ENCODE measurements at regions not wholly inside any gene's neighbourhood (a gene's known extent, or its start where the extent isn't known, plus 50 kb on each side); places are given as distances from the start of the nearest gene placed in this dataset.

DNA sequence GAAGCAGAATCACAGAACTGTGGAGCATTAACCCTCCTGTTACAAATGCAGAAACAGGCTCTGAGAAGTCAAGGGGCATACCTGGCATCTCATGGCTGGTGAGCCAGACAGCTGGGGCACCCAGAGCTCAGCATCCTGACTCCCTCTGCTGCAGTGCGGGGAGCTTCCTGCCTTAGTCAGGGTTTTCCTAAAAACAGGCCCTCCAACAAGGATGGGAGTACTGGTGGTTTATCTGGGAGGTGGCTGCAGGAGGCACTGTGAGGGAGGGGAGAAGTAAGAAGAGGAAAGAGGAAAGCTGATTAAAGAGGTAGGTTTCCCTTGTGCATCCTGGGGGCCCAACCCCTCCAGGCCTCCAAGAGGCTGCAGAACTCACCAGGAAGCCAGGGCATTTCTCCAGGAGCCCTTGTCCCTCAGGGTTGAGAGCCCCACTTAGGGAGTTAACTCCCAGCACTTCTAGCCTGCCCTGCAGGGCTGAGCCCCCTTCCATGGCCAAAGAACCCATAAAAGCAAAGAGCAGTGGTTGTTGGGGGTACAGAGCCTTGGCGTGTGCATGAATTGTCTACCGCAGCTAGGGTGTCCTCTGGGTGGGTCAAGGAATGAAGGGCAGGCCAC lies 261.5 kb upstream of the RPL38 start:
- Histone ChIP-seq H3K4me3 (no peak overlapping the region), H3K27me3 (peaks cover 0 to 28% (median 5%) of the 10 kb centered on the region in 9 donors), H3K9me3 (no peaks in the 10 kb centered on the region), H3K27ac (no peak overlapping the region), H3K4me1 (no peaks in the 10 kb centered on the region), H3K36me3 (no peaks in the 10 kb centered on the region)
- intact Hi-C loops (cut with DNase I) = loop anchor here in 1 of 10 donors (10.0 kb wide), 1 partner anchor 507 kb away; no protein-coding TSS in a partner anchor
- ATAC-seq = no peak
- no peak for TF ChIP-seq POLR2A (IDR thresholded peaks at IDR 0.05)
- TF ChIP-seq, protein P1, sequence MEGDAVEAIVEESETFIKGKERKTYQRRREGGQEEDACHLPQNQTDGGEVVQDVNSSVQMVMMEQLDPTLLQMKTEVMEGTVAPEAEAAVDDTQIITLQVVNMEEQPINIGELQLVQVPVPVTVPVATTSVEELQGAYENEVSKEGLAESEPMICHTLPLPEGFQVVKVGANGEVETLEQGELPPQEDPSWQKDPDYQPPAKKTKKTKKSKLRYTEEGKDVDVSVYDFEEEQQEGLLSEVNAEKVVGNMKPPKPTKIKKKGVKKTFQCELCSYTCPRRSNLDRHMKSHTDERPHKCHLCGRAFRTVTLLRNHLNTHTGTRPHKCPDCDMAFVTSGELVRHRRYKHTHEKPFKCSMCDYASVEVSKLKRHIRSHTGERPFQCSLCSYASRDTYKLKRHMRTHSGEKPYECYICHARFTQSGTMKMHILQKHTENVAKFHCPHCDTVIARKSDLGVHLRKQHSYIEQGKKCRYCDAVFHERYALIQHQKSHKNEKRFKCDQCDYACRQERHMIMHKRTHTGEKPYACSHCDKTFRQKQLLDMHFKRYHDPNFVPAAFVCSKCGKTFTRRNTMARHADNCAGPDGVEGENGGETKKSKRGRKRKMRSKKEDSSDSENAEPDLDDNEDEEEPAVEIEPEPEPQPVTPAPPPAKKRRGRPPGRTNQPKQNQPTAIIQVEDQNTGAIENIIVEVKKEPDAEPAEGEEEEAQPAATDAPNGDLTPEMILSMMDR (IDR thresholded peaks at IDR 0.05) = no peak
- no peak for DNase-seq
- 89 to 96% (median 92%) methylated on average over 3 of the region's 3 CpGs for WGBS, 4 donors

DNA sequence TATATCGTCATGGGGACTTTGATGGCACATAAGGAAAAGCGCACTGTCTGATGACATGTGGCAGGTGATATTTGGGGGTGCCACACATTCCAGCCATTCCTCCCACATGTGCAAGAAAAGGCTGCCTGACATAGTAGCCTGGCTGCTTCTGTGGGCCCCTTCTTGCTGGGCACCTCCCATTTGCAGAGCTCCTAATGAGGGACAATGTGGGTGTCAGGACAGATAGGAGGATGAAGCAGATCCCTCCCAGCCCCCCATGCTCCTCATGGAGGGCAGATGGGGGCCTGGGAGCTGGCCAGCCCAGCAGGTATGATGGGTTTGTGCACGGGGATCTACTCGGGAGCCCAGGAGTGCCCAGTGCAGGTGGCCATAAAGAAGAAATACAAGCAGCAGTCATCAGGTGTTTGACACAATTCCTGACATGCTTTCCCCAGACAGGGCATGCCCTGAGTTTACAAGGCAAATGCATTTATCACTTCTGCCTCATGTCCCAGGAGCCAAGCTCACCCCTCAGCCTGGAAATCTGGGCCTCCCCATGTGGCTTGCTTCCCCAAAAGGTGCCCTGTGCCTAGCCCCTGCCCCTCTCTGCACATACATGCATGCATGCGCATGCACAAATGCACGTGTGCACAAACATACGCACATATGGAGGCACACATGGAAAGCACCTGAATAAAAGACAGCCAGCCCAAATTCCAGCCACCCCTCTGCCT lies 260.6 kb upstream of the RPL38 start:
- H3K4me3 ChIP-seq = no peak overlapping the region
- intact Hi-C loops (cut with DNase I) = loop anchor here in 1 of 10 donors (10.0 kb wide), 1 partner anchor 508 kb away; no protein-coding TSS in a partner anchor
- no peaks in the 10 kb centered on the region for H3K9me3 ChIP-seq
- DNase-seq (no peak), ATAC-seq (no peak)
- 92 to 99% (median 94%) methylated on average over 5 to 7 of the region's 7 CpGs for WGBS, 4 donors
- TF ChIP-seq POLR2A (IDR thresholded peaks at IDR 0.05) = no peak
- TF ChIP-seq, protein P1 (IDR thresholded peaks at IDR 0.05) = no peak
- H3K36me3 ChIP-seq = no peaks in the 10 kb centered on the region
- H3K4me1 ChIP-seq = no peaks in the 10 kb centered on the region
- no peak overlapping the region for H3K27ac ChIP-seq
- peaks cover 0 to 35% (median 5%) of the 10 kb centered on the region in 9 donors for H3K27me3 ChIP-seq

- Histone ChIP-seq H3K27ac (no peak overlapping the region), H3K4me3 (no peak overlapping the region), H3K4me1 (no peaks in the 10 kb centered on the region), H3K9me3 (no peaks in the 10 kb centered on the region), H3K36me3 (no peaks in the 10 kb centered on the region), H3K27me3 (peaks cover 0 to 42% (median 5%) of the 10 kb centered on the region in 9 donors)
- ATAC-seq = no peak
- TF ChIP-seq, protein P1 (IDR thresholded peaks at IDR 0.05) = no peak
- no peak for TF ChIP-seq POLR2A (IDR thresholded peaks at IDR 0.05)
- WGBS, 4 donors = 63 to 86% (median 68%) methylated on average over 5 to 7 of the region's 7 CpGs
- intact Hi-C loops (cut with DNase I) = loop anchor here in 1 of 10 donors (10.0 kb wide), 1 partner anchor 509 kb away; no protein-coding TSS in a partner anchor
- no peak for DNase-seq
Measured at GRCh38 chr17:73943416-73944110, 259.9 kb upstream of the RPL38 start.

GRCh38 chr17:73944366-73944765 lies 259.1 kb upstream of the RPL38 start:
- intact Hi-C loops (cut with DNase I) = loop anchor here in 1 of 10 donors (10.0 kb wide), 1 partner anchor 510 kb away; no protein-coding TSS in a partner anchor
- no peaks in the 10 kb centered on the region for H3K4me1 ChIP-seq
- H3K27ac ChIP-seq = no peak overlapping the region
- peaks cover 0 to 46% (median 5%) of the 10 kb centered on the region in 9 donors for H3K27me3 ChIP-seq
- ATAC-seq = no peak
- TF ChIP-seq, protein P1 (IDR thresholded peaks at IDR 0.05) = no peak
- no peak for TF ChIP-seq POLR2A (IDR thresholded peaks at IDR 0.05)
- H3K4me3 ChIP-seq = no peak overlapping the region
- H3K36me3 ChIP-seq = no peaks in the 10 kb centered on the region
- no peak for DNase-seq
- WGBS, 4 donors = 86 to 88% (median 87%) methylated on average over 5 of the region's 5 CpGs
- no peaks in the 10 kb centered on the region for H3K9me3 ChIP-seq
